GM12878 (cell line): ENCODE measurements at regions not wholly inside any gene's neighbourhood (a gene's known extent, or its start where the extent isn't known, plus 50 kb on each side); places are given as distances from the start of the nearest gene placed in this dataset.
A peak's percentile ranks its signal among the peaks of the same experiment; 100 is the strongest.

Experiments used
- ATAC-seq: fragments of 200-7000 bp; cut with Tn5 transposase; 3 replicates; pipeline ENCODE4 v1.9.1; 2020; ENCODE audit warnings: mild to moderate bottlenecking, moderate library complexity
- BruUV-seq: library from RNA; stranded (reverse); fragments of 400-500 nt; replicated peaks from 2 replicates; lab custom pipeline; 2021; lab: Mats Ljungman, UMichigan
- CTCF ChIA-PET: fragments of 300-600 bp; sonication (Branson Sonifier 250); formaldehyde crosslinking; extraction: SDS; loops from one replicate; lab custom pipeline; 2021; ENCODE audit warnings: inconsistent platforms; lab: Yijun Ruan, JAX
- POLR2A ChIA-PET: fragments of 350-600 bp; formaldehyde crosslinking; extraction: SDS; loops from one replicate; lab custom pipeline; 2021; ENCODE audit warnings: inconsistent platforms; lab: Charles Lee
- RAD21 ChIA-PET: fragments of 300-600 bp; sonication (Branson Sonifier 250); formaldehyde crosslinking; loops from one replicate; lab custom pipeline; 2023; ENCODE audit warnings: antibody characterized with exemption; ENCODE audit not compliant: unreplicated experiment; lab: Charles Lee
- SMC1A ChIA-PET: fragments of 300-600 bp; sonication (Branson Sonifier 250); formaldehyde crosslinking; loops from one replicate; lab custom pipeline; 2023; ENCODE audit not compliant: unreplicated experiment, uncharacterized antibody; lab: Charles Lee
- DNase-seq: peaks from one replicate; pipeline ENCODE4 v3.0.0-alpha.2; 2011; ENCODE audit warnings: low read depth, low spot score
- FAIRE-seq: peaks from 3 replicates; lab custom pipeline; 2011; peaks lifted over from hg19 to GRCh38; lab: Jason Lieb, UNC
- H2AFZ ChIP-seq: 2 replicates; pipeline ENCODE4 v1.6.0; 2011; ENCODE audit warnings: low read depth, low read length, control low read depth; ENCODE audit not compliant: control insufficient read depth
- H3K27ac ChIP-seq: 2 replicates; pipeline ENCODE4 v1.5.1; 2011; ENCODE audit warnings: control low read depth; ENCODE audit not compliant: control insufficient read depth, insufficient read depth
- H3K27me3 ChIP-seq, 2 experiments: replicated peaks in 1 of 2; 2 replicates each; pipeline versions ENCODE4 v1.6.0 to v1.6.1; 2011; ENCODE audit warnings: low read length in 1 of 2; ENCODE audit not compliant: control insufficient read depth in 2 of 2, insufficient read depth in 2 of 2
- H3K36me3 ChIP-seq, 2 experiments: 2 replicates each; pipeline ENCODE4 v1.5.1; 2011; ENCODE audit warnings: low read length in 1 of 2; ENCODE audit not compliant: control insufficient read depth in 2 of 2, insufficient read depth in 2 of 2
- H3K4me1 ChIP-seq: 2 replicates; pipeline ENCODE4 v1.6.1; 2011; ENCODE audit warnings: mild to moderate bottlenecking, low read length, moderate library complexity, mixed read lengths; ENCODE audit not compliant: control insufficient read depth, insufficient read depth
- H3K4me2 ChIP-seq: 2 replicates; pipeline ENCODE4 v1.6.0; 2011; ENCODE audit warnings: control low read depth; ENCODE audit not compliant: control insufficient read depth, insufficient read depth
- H3K4me3 ChIP-seq: fragments of 200-600 bp; sonication (generic); 2 replicates; pipeline ENCODE4 v1.5.1; 2016
- H3K79me2 ChIP-seq: 2 replicates; pipeline ENCODE4 v1.6.0; 2011; ENCODE audit warnings: low read length; ENCODE audit not compliant: control insufficient read depth, insufficient read depth
- H3K9ac ChIP-seq: 2 replicates; pipeline ENCODE4 v1.8.0; 2011; ENCODE audit warnings: low read length, control low read depth, mixed read lengths; ENCODE audit not compliant: control insufficient read depth, insufficient read depth
- H3K9me3 ChIP-seq: replicated peaks from 3 replicates; pipeline ENCODE4 v1.5.1; 2011; ENCODE audit warnings: mild to moderate bottlenecking, low read length; ENCODE audit not compliant: control insufficient read depth, insufficient read depth
- H4K20me1 ChIP-seq: 2 replicates; pipeline ENCODE4 v1.6.0; 2011; ENCODE audit not compliant: control insufficient read depth, insufficient read depth
- MEF2A ChIP-seq: IDR thresholded peaks from 2 replicates; pipeline ENCODE4 v1.6.1; 2011; ENCODE audit warnings: low read depth, mild to moderate bottlenecking, low read length, moderate library complexity; ENCODE audit not compliant: insufficient read depth
- SRF ChIP-seq, 2 experiments: IDR thresholded peaks; 2 replicates each; pipeline ENCODE4 v1.6.1; 2011; ENCODE audit warnings: low read depth in 2 of 2, low read length in 2 of 2, mild to moderate bottlenecking in 1 of 2, moderate library complexity in 1 of 2
- SUPT20H ChIP-seq: IDR thresholded peaks from 2 replicates; pipeline ENCODE4 v1.6.1; 2011; ENCODE audit warnings: low read depth, mild to moderate bottlenecking, low read length, moderate library complexity, borderline replicate concordance; ENCODE audit not compliant: control insufficient read depth
- in situ Hi-C: fragments of 300-500 bp; cut with MboI; formaldehyde crosslinking; loops from 9 replicates; pipeline ENCODE4 v1.14.3; 2018; ENCODE audit warnings: mixed read lengths
- intact Hi-C: fragments of 100-400 bp; cut with micrococcal nuclease; formaldehyde crosslinking; loops from one replicate; pipeline ENCODE4 v1.14.2; 2022; ENCODE audit not compliant: unreplicated experiment
- TF ChIP-seq, protein P1 (sequence below): fragments of 450-650 bp; formaldehyde crosslinking; IDR thresholded peaks from 2 replicates; pipeline ENCODE4 v1.5.0; 2022; ENCODE audit warnings: mild to moderate bottlenecking, missing genetic modification characterization
- TF ChIP-seq, protein P2 (sequence below): fragments of 450-650 bp; IDR thresholded peaks from 2 replicates; pipeline ENCODE4 v1.6.1; 2016; ENCODE audit warnings: mild to moderate bottlenecking, moderate library complexity, borderline replicate concordance

- Histone ChIP-seq H3K9me3 (no peaks in the 10 kb centered on the region), H3K27me3 (no peaks in the 10 kb centered on the region), H3K9ac (no peak overlapping the region), H3K4me1 (no peaks in the 10 kb centered on the region), H3K79me2 (no peaks in the 10 kb centered on the region), H3K4me3 (no peak overlapping the region), H2AFZ (no peak overlapping the region), H4K20me1 (no peaks in the 10 kb centered on the region), H3K27ac (no peak overlapping the region), H3K36me3 (no peaks in the 10 kb centered on the region), H3K4me2 (no peak overlapping the region)
- intact Hi-C loops = no loop called here
- ChIA-PET CTCF (no interaction called here), SMC1A (interaction anchor here (1.1 kb wide), 1 partner anchor 11 kb away, joined by 3 read pairs; no protein-coding TSS in a partner anchor), POLR2A (no interaction called here), RAD21 (no interaction called here)
- in situ Hi-C loops = no loop called here
- ATAC-seq (peak; percentile 50; the same call in 1 of the 3 replicates), FAIRE-seq (no peak), DNase-seq (no peak)
- TF ChIP-seq, protein P1, sequence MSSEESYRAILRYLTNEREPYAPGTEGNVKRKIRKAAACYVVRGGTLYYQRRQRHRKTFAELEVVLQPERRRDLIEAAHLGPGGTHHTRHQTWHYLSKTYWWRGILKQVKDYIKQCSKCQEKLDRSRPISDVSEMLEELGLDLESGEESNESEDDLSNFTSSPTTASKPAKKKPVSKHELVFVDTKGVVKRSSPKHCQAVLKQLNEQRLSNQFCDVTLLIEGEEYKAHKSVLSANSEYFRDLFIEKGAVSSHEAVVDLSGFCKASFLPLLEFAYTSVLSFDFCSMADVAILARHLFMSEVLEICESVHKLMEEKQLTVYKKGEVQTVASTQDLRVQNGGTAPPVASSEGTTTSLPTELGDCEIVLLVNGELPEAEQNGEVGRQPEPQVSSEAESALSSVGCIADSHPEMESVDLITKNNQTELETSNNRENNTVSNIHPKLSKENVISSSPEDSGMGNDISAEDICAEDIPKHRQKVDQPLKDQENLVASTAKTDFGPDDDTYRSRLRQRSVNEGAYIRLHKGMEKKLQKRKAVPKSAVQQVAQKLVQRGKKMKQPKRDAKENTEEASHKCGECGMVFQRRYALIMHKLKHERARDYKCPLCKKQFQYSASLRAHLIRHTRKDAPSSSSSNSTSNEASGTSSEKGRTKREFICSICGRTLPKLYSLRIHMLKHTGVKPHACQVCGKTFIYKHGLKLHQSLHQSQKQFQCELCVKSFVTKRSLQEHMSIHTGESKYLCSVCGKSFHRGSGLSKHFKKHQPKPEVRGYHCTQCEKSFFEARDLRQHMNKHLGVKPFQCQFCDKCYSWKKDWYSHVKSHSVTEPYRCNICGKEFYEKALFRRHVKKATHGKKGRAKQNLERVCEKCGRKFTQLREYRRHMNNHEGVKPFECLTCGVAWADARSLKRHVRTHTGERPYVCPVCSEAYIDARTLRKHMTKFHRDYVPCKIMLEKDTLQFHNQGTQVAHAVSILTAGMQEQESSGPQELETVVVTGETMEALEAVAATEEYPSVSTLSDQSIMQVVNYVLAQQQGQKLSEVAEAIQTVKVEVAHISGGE (CRISPR knock-in tag) = no peak
- no peak for TF ChIP-seq SRF (IDR thresholded peaks at IDR 0.05; ENCODE audit: low read depth in 2 of 2, low read length in 2 of 2)
- TF ChIP-seq, protein P2, sequence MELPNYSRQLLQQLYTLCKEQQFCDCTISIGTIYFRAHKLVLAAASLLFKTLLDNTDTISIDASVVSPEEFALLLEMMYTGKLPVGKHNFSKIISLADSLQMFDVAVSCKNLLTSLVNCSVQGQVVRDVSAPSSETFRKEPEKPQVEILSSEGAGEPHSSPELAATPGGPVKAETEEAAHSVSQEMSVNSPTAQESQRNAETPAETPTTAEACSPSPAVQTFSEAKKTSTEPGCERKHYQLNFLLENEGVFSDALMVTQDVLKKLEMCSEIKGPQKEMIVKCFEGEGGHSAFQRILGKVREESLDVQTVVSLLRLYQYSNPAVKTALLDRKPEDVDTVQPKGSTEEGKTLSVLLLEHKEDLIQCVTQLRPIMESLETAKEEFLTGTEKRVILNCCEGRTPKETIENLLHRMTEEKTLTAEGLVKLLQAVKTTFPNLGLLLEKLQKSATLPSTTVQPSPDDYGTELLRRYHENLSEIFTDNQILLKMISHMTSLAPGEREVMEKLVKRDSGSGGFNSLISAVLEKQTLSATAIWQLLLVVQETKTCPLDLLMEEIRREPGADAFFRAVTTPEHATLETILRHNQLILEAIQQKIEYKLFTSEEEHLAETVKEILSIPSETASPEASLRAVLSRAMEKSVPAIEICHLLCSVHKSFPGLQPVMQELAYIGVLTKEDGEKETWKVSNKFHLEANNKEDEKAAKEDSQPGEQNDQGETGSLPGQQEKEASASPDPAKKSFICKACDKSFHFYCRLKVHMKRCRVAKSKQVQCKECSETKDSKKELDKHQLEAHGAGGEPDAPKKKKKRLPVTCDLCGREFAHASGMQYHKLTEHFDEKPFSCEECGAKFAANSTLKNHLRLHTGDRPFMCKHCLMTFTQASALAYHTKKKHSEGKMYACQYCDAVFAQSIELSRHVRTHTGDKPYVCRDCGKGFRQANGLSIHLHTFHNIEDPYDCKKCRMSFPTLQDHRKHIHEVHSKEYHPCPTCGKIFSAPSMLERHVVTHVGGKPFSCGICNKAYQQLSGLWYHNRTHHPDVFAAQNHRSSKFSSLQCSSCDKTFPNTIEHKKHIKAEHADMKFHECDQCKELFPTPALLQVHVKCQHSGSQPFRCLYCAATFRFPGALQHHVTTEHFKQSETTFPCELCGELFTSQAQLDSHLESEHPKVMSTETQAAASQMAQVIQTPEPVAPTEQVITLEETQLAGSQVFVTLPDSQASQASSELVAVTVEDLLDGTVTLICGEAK = no peak
- TF ChIP-seq SUPT20H = no peak
- TF ChIP-seq MEF2A = no peak
- no TSS peak for BruUV-seq
Measured at GRCh38 chr2:208638059-208638458, 231.5 kb downstream of the PTH2R start.
